ENCODE measurements at regions not wholly inside any gene's neighbourhood (a gene's known extent, or its start where the extent isn't known, plus 50 kb on each side); places are given as distances from the start of the nearest gene placed in this dataset.

DNA sequence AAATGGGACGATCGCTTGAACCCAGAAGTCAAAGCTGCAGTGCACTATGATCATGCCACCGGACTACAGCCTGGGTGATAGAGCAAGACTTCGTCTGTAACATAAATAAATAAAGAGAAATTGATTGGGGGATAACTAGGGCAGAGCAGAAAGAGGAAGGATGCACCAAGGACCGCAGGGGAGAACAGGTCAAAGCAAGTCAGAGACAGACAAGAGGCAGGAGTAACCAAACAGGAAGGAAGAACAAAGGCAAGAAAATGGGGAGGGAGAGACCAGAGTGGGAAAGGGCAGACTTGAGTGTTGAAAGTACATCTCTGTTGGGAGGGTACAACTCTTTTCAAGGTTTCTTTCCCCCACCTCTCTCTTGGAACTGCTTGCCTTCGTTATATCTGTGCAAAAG lies 50.8 kb upstream of the ELK3 start:
- no peak for TF ChIP-seq CTCF (IDR thresholded peaks at IDR 0.05; ENCODE audit: insufficient read depth, low read length)
- TF ChIP-seq GABPA (IDR thresholded peaks at IDR 0.05; ENCODE audit: low read depth) = no peak
- TF ChIP-seq POLR2AphosphoS5 (IDR thresholded peaks at IDR 0.05; ENCODE audit: low read depth) = peak; percentile 59
- TF ChIP-seq REST (IDR thresholded peaks at IDR 0.05; ENCODE audit: insufficient replicate concordance, low read depth) = no peak
- TF ChIP-seq SPI1 (IDR thresholded peaks at IDR 0.05; ENCODE audit: borderline replicate concordance, low read depth) = peak; percentile 57; the same call in 1 of the 2 replicates
